ENCODE measurements at regions not wholly inside any gene's neighbourhood (a gene's known extent, or its start where the extent isn't known, plus 50 kb on each side); places are given as distances from the start of the nearest gene placed in this dataset.

GRCh38 chrX:1713296-1713695, 98.4 kb downstream of the ASMT start:
- Histone ChIP-seq H3K4me3 (ENCODE audit: low read depth, low read length) (no peak overlapping the region), H3K9me3 (no peaks in the 10 kb centered on the region), H3K27me3 (replicated peaks; ENCODE audit: control insufficient read depth, insufficient read depth, low read length) (no peaks in the 10 kb centered on the region), H3K4me1 (no peaks in the 10 kb centered on the region), H3K36me3 (ENCODE audit: control insufficient read depth, insufficient read depth, low read length) (no peaks in the 10 kb centered on the region)
- Mint-ChIP-seq H3K4me1 (ENCODE audit: low read depth, unreplicated experiment) (no peaks in the 10 kb centered on the region), H3K9me3 (ENCODE audit: unreplicated experiment) (peaks cover 31% of the 10 kb centered on the region), H3K27me3 (ENCODE audit: insufficient read depth, unreplicated experiment) (no peaks in the 10 kb centered on the region), H3K27ac (ENCODE audit: unreplicated experiment) (no peak overlapping the region), H3K4me3 (ENCODE audit: unreplicated experiment) (no peak overlapping the region), H3K36me3 (ENCODE audit: insufficient read depth, unreplicated experiment) (no peaks in the 10 kb centered on the region)
- intact Hi-C loops (cut with micrococcal nuclease; ENCODE audit: unreplicated experiment) = no loop called here
- CTCF ChIA-PET = no interaction called here
- BruUV-seq (replicated peaks) = no TSS peak
- POLR2A ChIA-PET = no interaction called here
- no peak for DNase-seq
- TF ChIP-seq CTCF (IDR thresholded peaks at IDR 0.05; ENCODE audit: insufficient read depth in 1 of 2, low read depth in 1 of 2, low read length in 1 of 2, severe bottlenecking in 1 of 2, unreplicated experiment in 1 of 2) = no peak

GRCh38 chrX:1717373-1717772, 102.5 kb downstream of the ASMT start:
- no peak for TF ChIP-seq CTCF (IDR thresholded peaks at IDR 0.05; ENCODE audit: insufficient read depth in 1 of 2, low read depth in 1 of 2, low read length in 1 of 2, severe bottlenecking in 1 of 2, unreplicated experiment in 1 of 2)
- ChIA-PET CTCF (no interaction called here), POLR2A (no interaction called here)
- no TSS peak for BruUV-seq (replicated peaks)
- no peaks in the 10 kb centered on the region for H3K9me3 ChIP-seq
- intact Hi-C loops (cut with micrococcal nuclease; ENCODE audit: unreplicated experiment) = no loop called here
- Mint-ChIP-seq H3K36me3 (ENCODE audit: insufficient read depth, unreplicated experiment) (no peaks in the 10 kb centered on the region), H3K4me1 (ENCODE audit: low read depth, unreplicated experiment) (no peaks in the 10 kb centered on the region), H3K27ac (ENCODE audit: unreplicated experiment) (no peak overlapping the region), H3K9me3 (ENCODE audit: unreplicated experiment) (peaks cover 21% of the 10 kb centered on the region), H3K4me3 (ENCODE audit: unreplicated experiment) (no peak overlapping the region), H3K27me3 (ENCODE audit: insufficient read depth, unreplicated experiment) (no peaks in the 10 kb centered on the region)
- no peaks in the 10 kb centered on the region for H3K4me1 ChIP-seq
- no peaks in the 10 kb centered on the region for H3K27me3 ChIP-seq (replicated peaks; ENCODE audit: control insufficient read depth, insufficient read depth, low read length)
- DNase-seq = no peak
- no peaks in the 10 kb centered on the region for H3K36me3 ChIP-seq (ENCODE audit: control insufficient read depth, insufficient read depth, low read length)
- H3K4me3 ChIP-seq (ENCODE audit: low read depth, low read length) = no peak overlapping the region

- H3K4me1 ChIP-seq = no peaks in the 10 kb centered on the region
- H3K36me3 Mint-ChIP-seq (ENCODE audit: insufficient read depth, unreplicated experiment) = no peaks in the 10 kb centered on the region
- DNase-seq = no peak
- no peaks in the 10 kb centered on the region for H3K9me3 ChIP-seq
- ChIA-PET CTCF (no interaction called here), POLR2A (no interaction called here)
- H3K27me3 ChIP-seq (replicated peaks; ENCODE audit: control insufficient read depth, insufficient read depth, low read length) = no peaks in the 10 kb centered on the region
- intact Hi-C loops (cut with micrococcal nuclease; ENCODE audit: unreplicated experiment) = no loop called here
- H3K4me1 Mint-ChIP-seq (ENCODE audit: low read depth, unreplicated experiment) = no peaks in the 10 kb centered on the region
- no peak for TF ChIP-seq CTCF (IDR thresholded peaks at IDR 0.05; ENCODE audit: insufficient read depth in 1 of 2, low read depth in 1 of 2, low read length in 1 of 2, severe bottlenecking in 1 of 2, unreplicated experiment in 1 of 2)
- H3K27ac Mint-ChIP-seq (ENCODE audit: unreplicated experiment) = no peak overlapping the region
- H3K4me3 ChIP-seq (ENCODE audit: low read depth, low read length) = no peak overlapping the region
- no TSS peak for BruUV-seq (replicated peaks)
- H3K36me3 ChIP-seq (ENCODE audit: control insufficient read depth, insufficient read depth, low read length) = no peaks in the 10 kb centered on the region
- H3K4me3 Mint-ChIP-seq (ENCODE audit: unreplicated experiment) = no peak overlapping the region
- no peaks in the 10 kb centered on the region for H3K27me3 Mint-ChIP-seq (ENCODE audit: insufficient read depth, unreplicated experiment)
- H3K9me3 Mint-ChIP-seq (ENCODE audit: unreplicated experiment) = peaks cover 14% of the 10 kb centered on the region
Measured at GRCh38 chrX:1719270-1719669, 104.4 kb downstream of the ASMT start.

Data from Caco-2 (cell line).